Prostate gland (tissue), 2 donors: ENCODE measurements at regions not wholly inside any gene's neighbourhood (a gene's known extent, or its start where the extent isn't known, plus 50 kb on each side); places are given as distances from the start of the nearest gene placed in this dataset.

Experiments
- CTCF ChIP-seq, 4 experiments: fragments of 200-600 bp in 2 of 4; fragments of 450-650 bp in 2 of 4; sonication (generic) in 2 of 4; IDR thresholded peaks; 1 replicate in 3 of 4; 2 replicates in 1 of 4; pipeline ENCODE4 v1.5.1; 2016 to 2019; ENCODE audit warnings: antibody characterized with exemption in 4 of 4, mild to moderate bottlenecking in 2 of 4, moderate library complexity in 2 of 4
- POLR2A ChIP-seq: fragments of 450-650 bp; IDR thresholded peaks from one replicate; pipeline ENCODE4 v1.6.1; 2016; ENCODE audit warnings: antibody characterized with exemption, mild to moderate bottlenecking
- POLR2AphosphoS5 ChIP-seq: sonication (generic); formaldehyde crosslinking; IDR thresholded peaks from one replicate; pipeline ENCODE4 v1.6.1; 2017; ENCODE audit warnings: antibody characterized with exemption

- TF ChIP-seq CTCF (IDR thresholded peaks at IDR 0.05) (no peak), POLR2AphosphoS5 (no peak), POLR2A (no peak)
These were observed 154.9 kb upstream of the COL1A2 start for GRCh38 chr7:94239661-94240234.
